GM21447 (cell line): ENCODE measurements at regions not wholly inside any gene's neighbourhood (a gene's known extent, or its start where the extent isn't known, plus 50 kb on each side); places are given as distances from the start of the nearest gene placed in this dataset.

Experiments
- ATAC-seq: cut with Tn5 transposase; IDR thresholded peaks from one replicate; pipeline ENCODE4 v1.9.1; 2021; ENCODE audit not compliant: unreplicated experiment

DNA sequence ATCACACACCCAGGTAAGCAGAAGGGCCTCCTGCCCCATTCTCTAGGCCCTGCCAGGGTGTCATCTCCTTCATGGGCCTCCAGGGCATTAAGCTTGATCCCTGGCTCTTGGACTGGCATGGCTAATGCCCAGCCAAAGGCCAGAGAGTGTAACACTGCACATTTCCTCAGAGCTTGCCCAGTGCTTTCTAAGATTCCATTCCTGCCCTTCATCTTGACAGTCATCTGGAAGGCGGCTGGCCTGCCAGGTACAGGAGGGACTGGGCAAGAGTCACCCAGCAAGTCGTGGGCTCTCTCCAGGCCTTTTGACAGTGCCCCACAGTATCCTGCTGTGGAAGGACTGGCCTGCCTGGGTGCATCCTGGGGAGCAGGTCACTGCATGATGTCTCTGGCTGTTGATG is 268.9 kb downstream of the HAUS1 start:
- ATAC-seq = no peak

GRCh38 chr18:46373791-46374190 is 269.6 kb downstream of the HAUS1 start:
- ATAC-seq = no peak

DNA sequence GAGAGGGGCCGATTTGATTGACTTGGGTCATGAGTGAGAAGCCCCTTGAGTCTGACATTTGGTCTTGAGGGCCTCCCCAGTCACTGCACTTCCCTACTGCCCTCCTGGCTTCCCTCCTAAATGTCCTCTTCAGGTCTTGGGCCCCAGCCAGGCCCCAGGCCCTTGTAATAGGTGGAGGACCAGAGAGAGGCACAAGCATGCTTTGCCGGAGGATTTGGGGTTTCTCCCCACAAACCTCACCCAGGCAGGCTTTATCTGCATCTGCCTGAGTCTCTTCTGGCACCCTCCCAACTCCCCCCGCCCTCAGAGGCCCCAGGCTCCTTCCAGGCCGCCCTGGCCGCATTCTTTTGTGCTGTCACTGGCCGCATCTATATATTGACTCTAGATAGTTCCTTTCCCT is 270.7 kb downstream of the HAUS1 start:
- no peak for ATAC-seq

GRCh38 chr18:46377557-46377956 is 273.4 kb downstream of the HAUS1 start:
- ATAC-seq = no peak

DNA sequence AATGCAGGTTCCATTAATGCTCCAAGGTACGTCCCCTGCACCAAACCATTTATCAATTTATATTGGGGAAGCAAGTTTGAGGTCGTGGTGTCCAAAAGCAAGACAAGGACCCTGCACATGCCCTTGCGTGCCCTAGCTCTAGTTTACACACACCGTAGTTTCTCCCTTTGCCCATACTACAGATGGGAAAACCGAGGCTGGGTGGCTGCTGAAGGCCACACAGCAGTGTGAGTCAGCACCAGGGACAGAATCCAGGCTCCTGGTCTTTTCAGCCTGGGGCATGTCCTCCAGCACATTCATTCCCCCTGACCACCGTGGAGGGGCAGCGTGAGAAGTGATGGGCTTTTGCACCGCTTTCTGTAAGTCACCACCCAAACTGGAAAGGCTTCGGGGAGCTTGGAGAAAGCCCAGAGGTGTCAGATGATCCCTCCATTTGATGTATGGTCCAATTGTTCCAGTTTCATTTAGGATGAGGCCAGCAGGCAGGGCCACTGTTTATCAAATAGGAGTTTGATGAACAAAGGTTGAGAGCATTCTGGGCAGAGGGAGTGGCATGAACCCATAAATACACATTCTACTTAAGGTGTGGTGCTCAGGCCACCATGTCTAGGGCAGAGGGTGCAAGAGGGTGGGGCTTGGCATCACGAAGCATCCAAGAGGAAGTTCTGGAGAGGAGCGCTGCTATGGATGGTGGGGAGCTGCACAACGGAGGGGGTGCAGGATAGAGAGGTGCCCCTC is 274.1 kb downstream of the HAUS1 start:
- ATAC-seq = no peak

DNA sequence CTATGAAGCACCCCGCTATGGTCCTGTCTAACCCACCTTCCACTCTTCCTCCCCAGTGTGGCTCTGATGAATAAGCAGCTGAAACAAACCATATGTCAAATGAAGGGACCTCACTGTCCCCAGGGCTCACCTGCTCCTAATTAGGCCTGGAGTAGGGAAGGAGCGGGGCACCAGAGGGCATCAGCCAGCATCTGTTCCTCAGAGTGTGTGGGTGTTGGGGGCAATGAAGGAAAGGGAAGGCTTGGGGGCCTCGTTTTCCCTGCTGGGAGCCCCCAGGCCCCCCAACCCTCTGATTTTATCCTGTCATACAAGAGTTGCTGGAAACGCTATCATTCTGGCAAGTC is 274.7 kb downstream of the HAUS1 start:
- no peak for ATAC-seq

GRCh38 chr18:46379323-46379950 is 275.3 kb downstream of the HAUS1 start:
- ATAC-seq = no peak

- ATAC-seq = no peak
Measured at GRCh38 chr18:46385124-46385523, 271.9 kb downstream of the LOXHD1 start.

GRCh38 chr18:46386788-46387187 is 270.2 kb downstream of the LOXHD1 start:
- ATAC-seq = no peak

GRCh38 chr18:46387441-46388131 is 269.4 kb downstream of the LOXHD1 start:
- ATAC-seq = no peak

DNA sequence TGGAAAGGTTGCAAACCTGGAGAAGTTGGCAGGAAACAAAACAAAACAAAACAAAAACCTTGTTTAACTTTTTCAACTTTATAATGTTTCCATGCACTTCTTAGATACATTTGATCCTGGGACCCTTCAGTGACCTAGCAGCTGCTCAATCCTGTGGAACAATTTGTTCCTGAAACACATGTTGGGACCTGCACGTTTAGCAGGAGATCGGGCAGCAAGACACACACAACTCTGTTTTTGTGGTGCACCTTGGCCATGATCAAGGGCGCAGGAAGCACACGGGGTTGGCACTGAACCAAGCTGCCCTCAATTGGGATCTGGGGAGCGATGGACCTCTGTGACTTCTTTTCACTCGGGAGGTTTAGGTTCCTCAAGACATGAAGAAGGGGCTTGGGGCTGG is 268.7 kb downstream of the LOXHD1 start:
- ATAC-seq = no peak

GRCh38 chr18:46392576-46392975 is 264.4 kb downstream of the LOXHD1 start:
- no peak for ATAC-seq

- ATAC-seq = no peak
Measured at GRCh38 chr18:46393230-46393629, 263.8 kb downstream of the LOXHD1 start.

GRCh38 chr18:46393961-46394360 is 263.1 kb downstream of the LOXHD1 start:
- no peak for ATAC-seq

GRCh38 chr18:46395795-46396194 is 261.2 kb downstream of the LOXHD1 start:
- ATAC-seq = no peak

DNA sequence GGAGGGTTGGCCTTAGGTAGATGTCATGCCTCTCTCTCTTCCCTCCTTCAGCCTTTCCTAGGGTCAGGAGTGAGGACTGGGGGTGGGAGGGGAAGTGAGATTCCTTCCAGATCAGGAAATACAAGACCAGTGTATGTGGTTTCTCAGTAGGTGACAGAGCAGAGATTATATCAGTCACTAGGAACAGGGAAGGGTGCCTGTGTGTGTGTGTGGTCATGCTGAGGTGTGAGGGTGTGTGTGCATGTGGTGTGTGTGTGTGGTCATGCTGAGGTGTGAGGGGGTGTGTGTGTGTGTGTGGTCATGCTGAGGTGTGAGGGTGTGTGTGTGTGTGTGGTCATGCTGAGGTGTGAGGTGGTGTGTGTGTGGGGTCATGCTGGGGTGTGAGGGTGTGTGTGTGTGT is 259.8 kb downstream of the LOXHD1 start:
- no peak for ATAC-seq

DNA sequence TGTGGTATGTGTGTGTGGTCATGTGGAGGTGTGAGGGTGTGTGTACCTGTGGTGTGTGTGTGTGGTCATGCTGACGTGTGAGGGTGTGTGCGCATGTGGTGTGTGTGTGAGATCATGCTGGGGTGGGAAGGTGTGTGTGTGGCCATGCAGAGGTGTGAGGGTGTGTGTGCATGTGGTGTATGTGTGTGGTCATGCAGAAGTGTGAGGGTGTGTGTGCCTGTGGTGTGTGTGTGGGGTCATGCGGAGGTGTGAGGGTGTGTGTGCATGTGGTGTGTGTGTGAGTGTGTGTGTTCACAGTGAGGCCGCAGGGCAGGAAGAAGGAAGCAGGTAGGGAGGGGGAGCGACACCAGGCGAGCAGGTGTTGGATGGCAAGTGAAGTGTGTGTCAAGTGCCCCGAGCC is 259.0 kb downstream of the LOXHD1 start:
- ATAC-seq = no peak

DNA sequence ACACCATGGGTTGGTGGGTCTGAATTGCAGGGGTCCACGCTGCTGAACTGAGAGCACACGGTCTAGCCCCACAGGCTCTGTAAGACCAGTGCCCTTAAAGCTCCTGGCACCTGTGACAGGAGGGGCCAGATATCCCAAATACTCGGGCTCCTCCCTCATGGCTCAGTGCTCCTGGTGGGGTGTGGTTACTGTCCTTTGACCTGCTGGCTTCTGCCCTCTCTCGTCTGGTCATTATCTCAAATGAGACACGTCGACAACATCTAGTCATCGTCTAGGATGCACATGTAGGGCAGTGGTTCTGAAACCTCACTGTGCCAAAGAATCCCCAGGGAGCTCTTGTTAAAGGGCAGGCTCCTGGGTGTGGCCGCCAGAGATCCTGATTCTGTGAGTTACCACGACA is 258.4 kb downstream of the LOXHD1 start:
- no peak for ATAC-seq

DNA sequence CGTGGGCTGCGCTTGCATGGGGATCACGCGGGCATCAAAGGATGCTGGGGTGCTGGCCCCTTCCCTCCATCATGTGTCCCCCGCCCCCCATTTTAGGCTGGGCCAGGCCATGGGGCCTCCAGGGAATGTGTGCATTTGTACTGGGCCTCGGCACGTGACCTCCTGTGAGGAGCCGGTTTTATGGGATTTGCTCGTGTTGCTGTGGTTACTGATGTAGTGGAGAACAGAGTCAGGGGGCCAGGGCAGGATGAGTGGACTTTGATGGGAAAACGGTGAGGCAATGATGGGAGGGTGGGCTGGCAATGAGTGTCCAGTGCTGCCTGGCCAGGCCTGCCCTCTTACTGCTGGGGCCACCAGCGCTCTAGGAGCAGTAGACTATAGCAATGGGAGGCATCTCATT is 257.7 kb downstream of the LOXHD1 start:
- ATAC-seq = no peak

GRCh38 chr18:46400449-46400848 is 256.6 kb downstream of the LOXHD1 start:
- no peak for ATAC-seq

DNA sequence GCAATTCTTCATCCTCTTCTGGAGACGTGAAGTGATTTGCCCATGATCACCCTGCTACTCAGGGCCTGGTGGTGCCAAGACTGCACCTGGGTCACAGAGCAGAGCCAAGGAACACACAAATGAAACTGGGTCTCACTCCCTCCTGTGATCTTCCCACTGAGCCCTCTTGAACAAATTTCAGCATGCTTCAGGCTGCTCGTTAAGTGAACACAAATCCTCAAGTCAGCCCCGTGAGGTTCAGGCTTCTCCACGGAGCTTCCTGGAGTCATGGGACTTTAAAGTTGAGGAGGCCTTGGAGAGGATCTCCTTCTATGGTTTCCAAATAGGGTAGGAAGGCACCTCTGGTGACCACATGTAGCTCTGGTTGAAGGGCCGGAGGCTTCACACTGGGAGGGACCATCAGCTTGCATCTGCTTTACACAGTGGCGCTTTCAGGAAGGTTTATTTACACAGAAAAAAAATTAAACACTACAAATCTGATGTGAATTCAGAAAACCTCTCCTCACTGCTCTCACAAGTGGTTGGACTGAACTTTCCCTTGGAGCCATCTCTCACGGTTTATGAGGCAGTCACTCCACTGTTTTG is 255.4 kb downstream of the LOXHD1 start:
- ATAC-seq = no peak

GRCh38 chr18:46402396-46402795 is 254.6 kb downstream of the LOXHD1 start:
- no peak for ATAC-seq
